Neural cell (in vitro differentiated cells): ENCODE measurements at regions not wholly inside any gene's neighbourhood (a gene's known extent, or its start where the extent isn't known, plus 50 kb on each side); places are given as distances from the start of the nearest gene placed in this dataset.

Source experiments
- H2AFZ ChIP-seq: fragments of 200-600, 300-800 bp; sonication (generic), shearing (Covaris generic); 2 replicates; pipeline ENCODE4 v1.6.0; 2014; ENCODE audit warnings: low read depth, mild to moderate bottlenecking, antibody characterized with exemption, low read length, moderate library complexity
- H3F3A ChIP-seq: fragments of 200-600 bp; shearing (Covaris generic); 2 replicates; pipeline ENCODE4 v1.6.1; 2016; ENCODE audit warnings: mild to moderate bottlenecking, moderate library complexity, mixed read lengths, antibody characterized with exemption, low read length; ENCODE audit not compliant: insufficient read depth, poor library complexity, severe bottlenecking
- H3K27ac ChIP-seq: fragments of 200-600, 300-800 bp; sonication (generic), shearing (Covaris generic); 2 replicates; pipeline ENCODE4 v1.5.1; 2014; ENCODE audit warnings: mild to moderate bottlenecking, low read length, moderate library complexity
- H3K27me3 ChIP-seq: fragments of 300-800, 200-600 bp; sonication (generic), shearing (Covaris generic); 2 replicates; pipeline ENCODE4 v1.6.0; 2014; ENCODE audit warnings: mild to moderate bottlenecking, low read depth, low read length, moderate library complexity; ENCODE audit not compliant: insufficient read depth
- H3K36me3 ChIP-seq: fragments of 300-800, 200-600 bp; sonication (generic), shearing (Covaris generic); 2 replicates; pipeline ENCODE4 v1.5.1; 2014; ENCODE audit warnings: mild to moderate bottlenecking, antibody characterized with exemption, low read length, moderate library complexity; ENCODE audit not compliant: insufficient read depth
- H3K4me2 ChIP-seq: fragments of 300-800, 200-600 bp; sonication (generic), shearing (Covaris generic); 2 replicates; pipeline ENCODE4 v1.6.0; 2014; ENCODE audit warnings: mild to moderate bottlenecking, low read length
- H3K4me3 ChIP-seq: fragments of 300-800, 200-600 bp; sonication (generic), shearing (Covaris generic); 2 replicates; pipeline ENCODE4 v1.5.1; 2014; ENCODE audit warnings: mild to moderate bottlenecking, low read length, moderate library complexity
- H3K79me2 ChIP-seq: fragments of 200-600 bp; shearing (Covaris generic); replicated peaks from 2 replicates; pipeline ENCODE4 v1.6.0; 2014; ENCODE audit warnings: mild to moderate bottlenecking, low read length, moderate library complexity; ENCODE audit not compliant: insufficient read depth
- H3K9ac ChIP-seq: fragments of 300-800, 200-600 bp; sonication (generic), shearing (Covaris generic); 2 replicates; pipeline ENCODE4 v1.6.1; 2016; ENCODE audit warnings: mild to moderate bottlenecking, low read length, mixed read lengths
- H3K9me2 ChIP-seq: fragments of 200-600 bp; shearing (Covaris generic); 2 replicates; pipeline ENCODE4 v1.6.1; 2016; ENCODE audit warnings: mild to moderate bottlenecking, low read length, mixed read lengths; ENCODE audit not compliant: insufficient read depth
- H3K9me3 ChIP-seq: fragments of 200-600, 300-800 bp; sonication (generic), shearing (Covaris generic); 2 replicates; pipeline ENCODE4 v1.6.1; 2016; ENCODE audit warnings: mild to moderate bottlenecking, mixed run types, low read length, moderate library complexity, mixed read lengths
- H4K20me1 ChIP-seq: fragments of 200-600 bp; shearing (Covaris generic); 2 replicates; pipeline ENCODE4 v1.6.1; 2016; ENCODE audit warnings: mild to moderate bottlenecking, mixed run types; ENCODE audit not compliant: insufficient read depth
- EP300 ChIP-seq: fragments of 450-650 bp; conservative IDR thresholded peaks from 2 replicates; pipeline ENCODE4 v1.6.1; 2014; ENCODE audit warnings: antibody characterized with exemption, mild to moderate bottlenecking, moderate library complexity; ENCODE audit not compliant: poor library complexity, severe bottlenecking
- EZH2 ChIP-seq: fragments of 200-600, 300-800 bp; shearing (Covaris generic), sonication (generic); IDR thresholded peaks from 2 replicates; pipeline ENCODE4 v1.6.1; 2014; ENCODE audit warnings: antibody characterized with exemption, low read length, borderline replicate concordance, mild to moderate bottlenecking; ENCODE audit not compliant: insufficient read depth, poor library complexity, severe bottlenecking
- MXI1 ChIP-seq: fragments of 450-650 bp; conservative IDR thresholded peaks from 2 replicates; pipeline ENCODE4 v1.6.1; 2014; ENCODE audit warnings: antibody characterized with exemption, mild to moderate bottlenecking; ENCODE audit not compliant: poor library complexity, severe bottlenecking
- RAD21 ChIP-seq: fragments of 450-650 bp; conservative IDR thresholded peaks from 2 replicates; pipeline ENCODE4 v1.6.1; 2014; ENCODE audit warnings: antibody characterized with exemption, mild to moderate bottlenecking, moderate library complexity
- REST ChIP-seq: IDR thresholded peaks from 2 replicates; pipeline ENCODE4 v1.6.1; 2012; ENCODE audit warnings: borderline replicate concordance
- SMC3 ChIP-seq: fragments of 450-650 bp; conservative IDR thresholded peaks from 2 replicates; pipeline ENCODE4 v1.6.1; 2014; ENCODE audit warnings: antibody characterized with exemption, mild to moderate bottlenecking, moderate library complexity; ENCODE audit not compliant: poor library complexity
- TAF1 ChIP-seq: IDR thresholded peaks from 2 replicates; pipeline ENCODE4 v1.6.1; 2012; ENCODE audit warnings: low read depth

- Histone ChIP-seq H3K27ac (no peak overlapping the region), H3F3A (no peaks in the 10 kb centered on the region), H3K27me3 (no peaks in the 10 kb centered on the region), H3K36me3 (no peaks in the 10 kb centered on the region), H3K9me3 (no peaks in the 10 kb centered on the region), H3K9ac (no peak overlapping the region), H2AFZ (no peak overlapping the region), H3K9me2 (no peaks in the 10 kb centered on the region), H3K4me2 (no peak overlapping the region), H4K20me1 (no peaks in the 10 kb centered on the region), H3K79me2 (no peaks in the 10 kb centered on the region), H3K4me3 (no peak overlapping the region)
- TF ChIP-seq TAF1: no peak
- no peak for TF ChIP-seq MXI1
- no peak for TF ChIP-seq RAD21
- no peak for TF ChIP-seq EZH2
- TF ChIP-seq SMC3: no peak
- no peak for TF ChIP-seq REST
These were observed 204.9 kb downstream of the USP12 start for GRCh38 chr13:26966701-26967080.

DNA sequence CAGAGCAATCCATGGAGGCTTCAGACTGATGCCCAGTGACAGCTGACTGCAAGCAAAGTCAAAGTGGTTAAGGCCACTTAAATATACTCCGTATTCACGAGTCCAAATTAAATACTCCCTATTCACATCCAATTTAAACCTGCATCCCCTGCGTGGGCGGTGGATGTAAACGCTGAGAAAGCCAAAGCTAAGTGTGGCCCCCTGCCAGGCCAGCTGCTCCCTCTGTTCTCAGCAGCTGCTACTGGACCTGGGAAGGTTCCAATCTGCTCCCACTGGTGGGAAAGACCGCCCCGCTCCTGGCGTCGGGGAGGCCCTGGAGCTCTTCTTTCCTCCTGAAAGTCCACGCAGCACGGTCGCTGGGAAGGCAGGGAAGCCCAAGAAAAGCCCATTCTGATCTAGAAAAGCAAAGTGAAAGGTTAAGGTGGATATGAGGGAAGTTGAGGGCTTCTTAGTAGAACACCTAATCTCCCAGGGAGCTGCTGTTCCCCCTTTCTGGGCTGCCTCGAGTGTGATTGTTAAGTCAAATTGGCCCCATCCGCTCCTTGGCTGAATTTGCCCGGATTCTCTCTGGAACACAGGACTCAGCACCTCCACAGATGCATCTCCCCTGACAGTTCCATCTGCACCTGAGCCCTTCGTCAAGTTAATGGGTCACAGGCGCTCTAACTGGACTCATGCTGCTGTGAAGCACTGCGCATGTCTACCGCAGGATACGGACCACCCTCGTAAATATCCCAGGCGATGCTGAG lies 205.5 kb downstream of the USP12 start:
- TF ChIP-seq REST (no peak), RAD21 (no peak), EP300 (no peak)
- Histone ChIP-seq H2AFZ (no peak overlapping the region), H3F3A (no peaks in the 10 kb centered on the region), H3K27ac (no peak overlapping the region), H3K79me2 (no peaks in the 10 kb centered on the region), H3K9me3 (no peaks in the 10 kb centered on the region), H3K4me3 (no peak overlapping the region), H3K27me3 (no peaks in the 10 kb centered on the region), H3K9ac (no peak overlapping the region), H4K20me1 (no peaks in the 10 kb centered on the region), H3K4me2 (no peak overlapping the region), H3K9me2 (no peaks in the 10 kb centered on the region), H3K36me3 (no peaks in the 10 kb centered on the region)
